LNCaP clone FGC (cell line): ENCODE measurements at regions not wholly inside any gene's neighbourhood (a gene's known extent, or its start where the extent isn't known, plus 50 kb on each side); places are given as distances from the start of the nearest gene placed in this dataset.
"Not testable (repeated sequence)": the region's sequence is repeated elsewhere in the genome, so short reads cannot be mapped to it uniquely, and the experiment has no call there.

Experiments used
- DNase-seq: peaks from one replicate; pipeline ENCODE4 v3.0.0-alpha.2; 2011; ENCODE audit warnings: low read depth
- H3K4me3 ChIP-seq: 2 replicates; pipeline ENCODE4 v1.5.1; 2011; ENCODE audit warnings: mild to moderate bottlenecking, low read depth, low read length, control low read depth
- CTCF ChIP-seq: IDR thresholded peaks from 2 replicates; pipeline ENCODE4 v1.5.1; 2012; ENCODE audit warnings: mild to moderate bottlenecking; ENCODE audit not compliant: control insufficient read depth, insufficient read depth; ENCODE audit errors: extremely low read depth

- DNase-seq, result no peak
- no peak for TF ChIP-seq CTCF
- no peak overlapping the region for H3K4me3 ChIP-seq
Measured at GRCh38 chr12:20050221-20050620, 318.1 kb upstream of the PDE3A start.

GRCh38 chr12:20053782-20054181 lies 314.6 kb upstream of the PDE3A start:
- H3K4me3 ChIP-seq, result no peak overlapping the region
- no peak for DNase-seq
- TF ChIP-seq CTCF, result no peak

- no peak for TF ChIP-seq CTCF
- no peak overlapping the region for H3K4me3 ChIP-seq
- no peak for DNase-seq
Measured at GRCh38 chr12:20055856-20056255, 312.5 kb upstream of the PDE3A start.

GRCh38 chr12:20057398-20057797 lies 310.9 kb upstream of the PDE3A start:
- no peak for TF ChIP-seq CTCF
- DNase-seq, result no peak
- no peak overlapping the region for H3K4me3 ChIP-seq

GRCh38 chr12:20063116-20063515 lies 305.2 kb upstream of the PDE3A start:
- TF ChIP-seq CTCF, result no peak
- no peak overlapping the region for H3K4me3 ChIP-seq
- DNase-seq, result no peak

GRCh38 chr12:20077618-20078017 lies 290.7 kb upstream of the PDE3A start:
- no peak for DNase-seq
- no peak overlapping the region for H3K4me3 ChIP-seq
- no peak for TF ChIP-seq CTCF

- no peak for DNase-seq
Measured at GRCh38 chr12:20089077-20089476, 279.3 kb upstream of the PDE3A start.

GRCh38 chr12:20093190-20093810 lies 275.0 kb upstream of the PDE3A start:
- H3K4me3 ChIP-seq, DNase-seq: not testable (repeated sequence)

More at GRCh38 chr12:20089077-20089476, 279.3 kb upstream of the PDE3A start:
- H3K4me3 ChIP-seq, result no peak overlapping the region
- TF ChIP-seq CTCF, result no peak
